GM12872 (cell line): ENCODE measurements at regions not wholly inside any gene's neighbourhood (a gene's known extent, or its start where the extent isn't known, plus 50 kb on each side); places are given as distances from the start of the nearest gene placed in this dataset.

Experiments used
- TF ChIP-seq, protein P1 (sequence below): IDR thresholded peaks from 3 replicates; pipeline ENCODE4 v1.5.1; 2011; ENCODE audit warnings: low read depth, mild to moderate bottlenecking, low read length, moderate library complexity; ENCODE audit not compliant: insufficient read depth

DNA sequence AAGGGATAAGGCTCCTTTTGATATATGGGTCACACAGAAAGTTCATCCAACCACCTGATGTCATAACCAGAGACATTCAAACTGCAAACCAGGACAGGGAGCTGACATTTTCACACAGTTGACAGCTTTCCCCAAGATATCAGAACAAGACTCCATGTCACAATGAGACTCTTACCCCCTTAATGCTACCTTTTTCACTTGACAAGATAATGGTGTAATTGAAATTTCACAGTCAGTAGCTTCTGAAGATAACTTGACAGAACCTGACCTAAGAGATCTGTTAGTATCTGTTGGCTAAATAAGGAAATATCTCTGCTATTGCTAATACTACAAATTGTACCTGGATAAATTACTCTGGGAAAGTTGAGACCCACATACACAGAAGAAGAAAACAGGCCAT, 187.3 kb downstream of the C12orf50 start:
- TF ChIP-seq, protein P1, sequence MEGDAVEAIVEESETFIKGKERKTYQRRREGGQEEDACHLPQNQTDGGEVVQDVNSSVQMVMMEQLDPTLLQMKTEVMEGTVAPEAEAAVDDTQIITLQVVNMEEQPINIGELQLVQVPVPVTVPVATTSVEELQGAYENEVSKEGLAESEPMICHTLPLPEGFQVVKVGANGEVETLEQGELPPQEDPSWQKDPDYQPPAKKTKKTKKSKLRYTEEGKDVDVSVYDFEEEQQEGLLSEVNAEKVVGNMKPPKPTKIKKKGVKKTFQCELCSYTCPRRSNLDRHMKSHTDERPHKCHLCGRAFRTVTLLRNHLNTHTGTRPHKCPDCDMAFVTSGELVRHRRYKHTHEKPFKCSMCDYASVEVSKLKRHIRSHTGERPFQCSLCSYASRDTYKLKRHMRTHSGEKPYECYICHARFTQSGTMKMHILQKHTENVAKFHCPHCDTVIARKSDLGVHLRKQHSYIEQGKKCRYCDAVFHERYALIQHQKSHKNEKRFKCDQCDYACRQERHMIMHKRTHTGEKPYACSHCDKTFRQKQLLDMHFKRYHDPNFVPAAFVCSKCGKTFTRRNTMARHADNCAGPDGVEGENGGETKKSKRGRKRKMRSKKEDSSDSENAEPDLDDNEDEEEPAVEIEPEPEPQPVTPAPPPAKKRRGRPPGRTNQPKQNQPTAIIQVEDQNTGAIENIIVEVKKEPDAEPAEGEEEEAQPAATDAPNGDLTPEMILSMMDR, result no peak

DNA sequence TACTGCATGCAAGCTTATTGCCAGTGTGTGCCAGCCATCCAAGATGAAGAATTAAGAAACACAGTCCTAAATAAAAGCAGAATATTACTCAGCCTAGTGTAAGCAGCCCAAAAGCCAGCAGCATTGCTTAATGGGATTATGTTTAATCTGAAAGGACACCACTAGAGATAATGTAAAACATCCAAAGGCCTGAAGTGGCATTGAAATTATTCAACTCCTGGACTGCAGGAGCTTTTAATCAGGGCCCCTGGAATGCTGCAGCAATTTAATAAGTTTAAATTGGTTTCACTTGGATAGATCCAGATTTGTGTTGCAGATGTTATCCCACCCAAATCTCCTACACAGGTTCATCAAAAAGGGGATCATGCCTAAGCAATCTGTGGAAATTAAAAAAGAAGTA, 193.0 kb downstream of the C12orf50 start:
- TF ChIP-seq, protein P1, result no peak

DNA sequence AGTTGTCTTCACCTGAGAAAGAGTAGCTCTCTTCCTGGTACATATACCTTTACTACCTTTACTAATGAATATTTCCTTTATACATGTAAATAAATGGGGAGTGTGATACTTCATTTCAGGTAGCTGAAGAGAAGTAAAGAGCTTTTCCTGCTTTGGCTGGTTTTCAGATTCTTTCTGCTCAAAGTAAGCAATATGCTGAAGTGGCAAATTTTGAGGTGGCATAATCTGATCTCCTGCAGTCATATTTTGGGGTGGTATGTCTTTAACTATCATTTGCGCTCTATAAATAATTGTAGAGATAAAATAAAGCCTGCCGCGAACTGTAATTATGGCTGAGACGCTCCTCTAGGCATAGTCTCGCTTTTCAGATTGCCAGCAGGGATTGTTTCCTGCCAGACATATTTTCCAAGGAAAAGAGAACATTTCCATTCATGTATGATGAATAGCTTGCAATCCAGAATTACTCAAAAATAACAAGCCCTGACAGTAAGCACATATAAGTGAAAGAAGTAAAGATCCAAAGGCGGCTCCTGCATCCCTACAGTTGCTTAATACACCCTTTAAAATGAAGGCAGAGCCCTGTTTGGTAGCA, 200.7 kb downstream of the C12orf50 start:
- TF ChIP-seq, protein P1, result no peak

DNA sequence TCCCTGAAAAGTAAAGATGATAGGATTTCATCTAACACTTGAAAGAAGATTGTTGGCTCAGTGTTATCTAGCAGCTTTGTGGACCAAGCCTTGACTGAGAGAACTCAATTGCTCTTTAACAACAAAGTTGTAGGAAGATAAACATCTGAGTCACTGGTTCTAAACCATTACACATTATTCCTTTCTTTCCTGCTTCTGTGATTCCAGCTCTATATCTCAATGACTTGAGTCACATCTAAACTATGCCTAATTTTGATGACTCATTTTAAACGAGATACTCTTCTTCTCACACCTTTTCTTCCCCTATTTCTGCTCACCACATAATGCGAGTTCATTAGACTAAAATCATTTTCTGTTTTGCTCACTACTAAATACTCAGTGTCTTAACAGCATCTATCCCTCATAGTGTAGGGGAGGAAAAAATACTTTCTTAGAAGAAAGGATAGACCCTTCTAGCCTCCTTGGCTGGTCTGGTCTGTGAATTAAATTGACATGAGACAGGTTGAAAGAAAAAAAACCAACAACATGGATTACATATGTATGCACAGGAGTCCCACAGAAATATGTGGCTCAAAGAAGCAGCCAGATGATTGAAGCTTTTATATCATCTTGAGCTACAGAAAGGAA, 201.4 kb downstream of the C12orf50 start:
- TF ChIP-seq, protein P1, result no peak

DNA sequence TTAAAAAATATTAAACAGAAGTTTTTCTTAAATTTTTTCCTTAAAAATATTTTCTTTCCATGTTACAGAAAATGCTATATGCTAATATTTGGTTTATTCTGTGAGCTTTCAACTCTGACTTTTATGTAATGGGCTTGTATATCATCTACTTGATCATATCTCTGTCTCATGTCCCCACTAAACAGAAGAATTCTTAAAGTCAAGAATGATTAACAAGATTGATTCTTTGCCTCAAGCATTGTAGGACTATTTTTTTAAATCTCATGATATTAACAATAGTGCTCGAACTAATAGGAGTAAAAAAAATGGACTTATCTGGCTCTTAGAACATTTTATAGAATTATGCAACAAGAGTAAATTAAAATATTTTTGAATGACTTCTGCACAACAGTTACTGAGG, 206.3 kb downstream of the C12orf50 start:
- TF ChIP-seq, protein P1, result no peak

DNA sequence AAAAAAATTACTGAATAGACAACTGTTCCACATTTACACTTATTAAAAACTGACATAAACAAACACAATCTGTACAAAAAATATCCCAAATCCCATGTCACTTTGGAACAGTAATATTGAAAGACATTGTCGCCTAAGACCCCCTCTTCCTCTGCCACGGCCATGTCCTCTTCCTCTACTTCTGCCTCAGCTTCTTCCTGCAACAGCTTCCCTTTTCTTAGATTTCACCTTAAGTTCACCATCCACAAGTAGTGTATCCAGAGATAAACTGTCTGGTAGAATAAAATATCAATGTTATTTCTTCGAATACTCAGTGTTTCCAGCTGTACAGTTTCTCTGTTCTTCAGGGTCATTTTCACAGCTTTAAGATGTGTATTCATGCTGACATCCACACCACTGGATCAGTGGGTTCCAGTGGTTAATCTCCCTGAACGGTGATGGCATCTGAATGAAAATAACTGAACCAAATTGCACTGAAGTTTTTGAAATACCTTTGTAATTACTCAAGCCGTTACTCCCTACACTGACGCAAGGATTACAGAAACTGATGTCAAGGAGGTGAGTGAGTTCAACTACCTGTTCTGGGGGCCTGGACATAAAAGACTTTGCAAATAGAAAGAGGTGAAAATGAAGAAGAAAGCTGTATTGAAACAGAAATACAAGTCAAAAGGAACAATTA, 208.5 kb downstream of the C12orf50 start:
- TF ChIP-seq, protein P1, result no peak

DNA sequence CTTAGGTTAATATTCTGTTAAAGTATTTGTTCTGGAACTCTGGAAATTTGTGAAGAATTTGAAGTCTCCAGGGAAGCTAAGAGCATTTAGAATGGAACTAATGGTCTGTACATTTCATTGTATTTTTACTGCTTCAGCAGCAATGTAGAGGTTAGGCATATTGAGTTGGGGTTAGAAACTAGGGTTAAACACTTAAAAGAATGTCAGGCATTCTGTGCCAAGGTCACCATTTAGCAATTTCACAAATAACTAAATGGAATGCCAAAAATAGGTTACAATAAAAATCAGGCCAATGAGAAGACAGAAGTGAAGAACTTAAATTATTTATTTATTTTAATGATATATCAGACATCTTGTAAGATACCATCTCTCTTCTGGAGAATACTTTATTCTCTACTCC, 210.8 kb downstream of the C12orf50 start:
- TF ChIP-seq, protein P1, result no peak
